Globus pallidus (tissue), 1 donor: ENCODE measurements at regions not wholly inside any gene's neighbourhood (a gene's known extent, or its start where the extent isn't known, plus 50 kb on each side); places are given as distances from the start of the nearest gene placed in this dataset.

Source experiments
- DNase-seq: peaks from one replicate; pipeline ENCODE4 v3.0.0-alpha.2; 2015; ENCODE audit warnings: low spot score

DNA sequence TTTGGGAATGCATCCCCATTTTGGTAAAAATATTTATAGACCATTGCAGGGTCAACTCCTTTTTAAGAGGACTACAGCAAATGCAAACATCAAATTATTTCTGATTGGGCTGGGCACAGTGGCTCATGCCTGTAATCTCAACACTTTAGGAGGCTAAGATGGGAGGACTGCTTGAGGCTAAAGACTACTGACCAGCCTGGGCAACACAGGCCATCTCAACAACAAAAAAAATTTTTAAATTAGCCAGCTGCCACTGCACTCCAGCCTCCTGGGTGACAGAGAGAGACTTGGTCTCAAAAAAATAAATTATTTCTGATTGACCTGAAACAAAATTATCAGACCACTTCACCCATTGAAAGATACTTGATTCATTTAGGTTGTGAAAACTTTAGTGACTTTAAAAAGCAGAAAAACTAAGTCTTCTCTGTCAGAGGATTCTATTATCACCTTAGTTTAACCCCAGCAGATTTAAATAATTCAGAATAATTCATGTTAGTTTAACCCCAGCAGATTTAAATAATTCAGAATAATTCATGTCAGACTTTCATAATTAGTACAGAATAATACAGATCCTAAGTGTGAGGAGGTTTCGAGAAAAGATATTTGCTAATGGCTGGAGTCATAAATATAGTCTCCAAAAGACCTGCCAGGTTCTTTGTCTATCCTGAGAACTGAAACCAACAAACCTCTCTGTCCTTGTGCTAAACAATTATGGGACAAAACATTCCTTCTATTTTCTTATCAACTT is 183.6 kb upstream of the STT3B start:
- DNase-seq = no peak

DNA sequence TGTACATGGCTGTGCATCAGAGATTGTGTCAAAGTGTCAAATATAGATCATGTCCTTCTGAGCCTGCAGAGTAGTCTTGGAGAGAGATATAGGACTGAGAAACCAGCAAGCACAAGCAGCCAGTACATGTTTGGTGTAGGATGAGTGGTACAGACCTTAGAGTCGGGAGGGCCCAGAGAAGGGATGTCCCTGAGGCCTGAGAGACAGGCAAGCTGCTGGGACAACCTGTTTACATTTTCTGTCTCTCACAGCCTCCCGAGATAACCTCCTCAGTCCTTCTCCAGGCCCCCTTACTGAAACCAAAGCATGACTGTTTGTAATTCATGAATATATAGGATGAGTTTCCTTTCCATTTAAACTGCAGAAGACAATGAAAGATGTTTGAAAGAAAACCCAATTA is 182.4 kb upstream of the STT3B start:
- no peak for DNase-seq

DNA sequence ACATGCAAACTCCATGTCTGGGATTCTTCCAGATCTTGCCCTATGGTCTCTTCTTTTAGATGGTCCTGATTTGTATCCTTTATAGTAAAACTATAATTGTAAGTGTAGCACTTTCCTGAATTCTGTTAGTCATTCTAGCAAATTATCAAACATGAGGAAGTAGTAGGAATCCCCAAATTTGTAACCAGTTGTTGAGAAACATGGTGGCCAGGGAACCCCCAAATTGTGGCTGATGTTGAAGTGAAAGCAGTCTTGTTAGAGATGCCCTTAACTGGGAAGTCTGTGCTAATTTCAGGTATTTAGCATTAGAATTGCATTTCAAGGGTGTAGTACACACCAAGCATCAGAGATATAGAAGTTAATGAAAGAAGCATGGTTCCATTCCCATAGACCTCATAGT is 180.4 kb upstream of the STT3B start:
- no peak for DNase-seq

DNA sequence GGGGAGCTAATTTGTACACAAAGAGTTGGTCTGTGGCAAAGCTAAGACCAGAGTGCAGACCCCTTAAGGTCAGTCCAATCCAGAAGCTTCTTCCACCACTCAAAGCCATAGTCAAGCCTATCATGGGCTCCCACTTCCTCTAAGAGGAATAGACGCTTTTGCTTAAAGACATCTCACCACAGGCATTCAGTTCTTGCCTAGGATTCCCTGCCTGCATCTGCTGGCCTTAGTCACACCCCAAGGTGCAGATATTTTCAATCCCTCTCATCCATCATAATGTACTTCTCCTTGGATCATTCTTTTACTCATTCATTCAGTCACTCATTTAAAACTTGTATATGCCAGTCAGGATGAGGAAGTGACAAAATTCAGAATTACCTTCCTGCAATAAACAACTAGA is 179.6 kb upstream of the STT3B start:
- no peak for DNase-seq

DNA sequence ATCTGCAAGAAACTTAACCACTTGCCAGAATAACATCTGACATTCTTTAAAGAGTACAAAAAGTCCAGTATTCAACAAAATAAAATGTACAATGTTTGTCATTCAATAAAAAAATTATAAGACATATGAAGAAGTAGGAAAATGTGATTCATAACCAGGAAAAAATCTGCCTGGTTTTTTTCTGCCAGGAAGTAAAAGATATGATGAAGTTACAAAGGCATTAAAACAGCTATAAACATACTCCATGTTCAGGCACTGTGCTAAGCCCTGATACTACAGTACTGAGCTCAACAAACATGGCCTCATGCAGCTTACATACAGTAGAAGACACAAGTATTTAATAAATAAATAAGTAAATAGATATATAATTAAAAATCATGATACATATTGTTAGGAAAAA is 178.4 kb upstream of the STT3B start:
- DNase-seq = no peak

DNA sequence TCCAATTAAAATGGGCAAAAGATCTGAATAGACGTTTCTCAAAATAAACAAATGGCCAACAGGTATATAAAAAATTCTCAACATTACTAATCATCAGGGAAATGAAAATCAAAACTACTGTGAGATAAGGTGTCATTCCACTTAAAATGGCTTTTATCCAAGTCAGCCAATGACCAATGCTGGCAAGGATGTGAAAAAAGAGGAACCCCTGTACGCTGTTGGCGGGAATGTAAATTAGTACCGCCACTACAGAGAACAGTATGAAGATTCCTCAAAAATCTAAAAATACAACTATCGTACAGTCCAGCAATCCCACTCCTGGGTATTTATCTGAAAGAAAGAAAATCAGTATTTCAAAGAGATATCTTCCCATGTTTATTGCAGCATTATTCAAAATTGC is 176.9 kb upstream of the STT3B start:
- DNase-seq = no peak

DNA sequence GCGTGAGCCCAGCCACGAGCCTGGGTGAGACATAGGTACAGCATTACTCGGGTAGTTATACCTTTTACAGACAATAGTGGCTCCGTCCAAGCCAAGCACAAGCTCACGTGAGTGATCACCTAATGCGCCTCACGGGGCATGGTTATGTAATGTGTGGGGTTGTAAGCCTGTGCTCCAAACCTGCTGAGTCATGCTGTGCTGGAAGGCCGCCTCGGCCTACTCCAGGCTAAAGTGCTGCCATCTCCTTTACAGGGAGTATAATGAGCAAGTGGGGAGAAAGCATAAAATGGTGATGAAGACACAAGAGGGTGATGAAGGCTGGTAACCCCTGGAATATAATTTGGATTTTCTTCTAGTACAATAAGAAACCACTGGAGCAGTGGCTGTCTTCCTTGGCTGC is 175.8 kb upstream of the STT3B start:
- no peak for DNase-seq

DNA sequence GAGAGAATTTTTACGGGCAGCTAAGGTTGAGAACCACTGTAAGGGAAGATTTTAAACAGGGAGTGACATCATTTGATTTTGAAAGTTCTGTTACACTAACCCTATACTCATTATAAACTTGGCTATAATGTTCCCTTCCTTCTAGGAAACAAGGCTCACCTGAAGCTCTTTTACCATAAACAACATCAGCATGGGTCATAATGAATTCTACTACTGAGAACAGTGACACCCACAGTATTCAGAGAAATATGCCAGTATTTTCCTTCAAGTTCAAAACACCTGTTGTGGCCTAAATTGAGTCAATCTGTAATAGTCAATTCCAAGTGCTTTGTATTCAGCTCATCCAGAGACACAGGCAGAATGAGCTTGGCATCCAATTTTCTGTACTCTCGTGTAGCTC is 175.3 kb upstream of the STT3B start:
- no peak for DNase-seq

DNA sequence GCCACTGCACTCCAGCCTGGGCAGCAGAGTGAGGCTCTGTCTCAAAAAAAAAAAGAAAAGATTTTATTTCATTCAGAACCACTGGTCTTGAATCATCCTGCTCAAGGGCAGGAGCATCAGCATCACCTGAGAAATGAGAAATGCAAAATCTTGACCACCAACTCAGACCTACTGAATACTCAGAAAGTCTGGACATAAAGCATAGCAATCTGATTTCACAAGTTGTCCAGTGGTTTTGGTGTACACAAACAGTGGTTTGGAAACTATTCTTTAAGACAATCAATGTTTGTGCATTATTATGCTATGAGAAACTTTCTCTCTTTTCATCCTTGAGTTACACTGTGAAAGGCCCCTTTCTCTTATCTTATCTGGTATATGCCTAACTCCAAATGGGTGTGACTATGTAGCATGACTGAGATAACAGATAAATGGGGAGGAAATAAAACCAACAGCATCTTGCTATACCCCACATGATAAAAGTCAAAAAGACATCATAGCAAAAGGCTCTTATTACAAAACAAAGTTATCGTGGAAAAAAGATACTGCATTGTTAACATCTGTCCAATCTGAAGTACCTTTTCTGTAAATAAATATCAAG is 174.2 kb upstream of the STT3B start:
- no peak for DNase-seq

DNA sequence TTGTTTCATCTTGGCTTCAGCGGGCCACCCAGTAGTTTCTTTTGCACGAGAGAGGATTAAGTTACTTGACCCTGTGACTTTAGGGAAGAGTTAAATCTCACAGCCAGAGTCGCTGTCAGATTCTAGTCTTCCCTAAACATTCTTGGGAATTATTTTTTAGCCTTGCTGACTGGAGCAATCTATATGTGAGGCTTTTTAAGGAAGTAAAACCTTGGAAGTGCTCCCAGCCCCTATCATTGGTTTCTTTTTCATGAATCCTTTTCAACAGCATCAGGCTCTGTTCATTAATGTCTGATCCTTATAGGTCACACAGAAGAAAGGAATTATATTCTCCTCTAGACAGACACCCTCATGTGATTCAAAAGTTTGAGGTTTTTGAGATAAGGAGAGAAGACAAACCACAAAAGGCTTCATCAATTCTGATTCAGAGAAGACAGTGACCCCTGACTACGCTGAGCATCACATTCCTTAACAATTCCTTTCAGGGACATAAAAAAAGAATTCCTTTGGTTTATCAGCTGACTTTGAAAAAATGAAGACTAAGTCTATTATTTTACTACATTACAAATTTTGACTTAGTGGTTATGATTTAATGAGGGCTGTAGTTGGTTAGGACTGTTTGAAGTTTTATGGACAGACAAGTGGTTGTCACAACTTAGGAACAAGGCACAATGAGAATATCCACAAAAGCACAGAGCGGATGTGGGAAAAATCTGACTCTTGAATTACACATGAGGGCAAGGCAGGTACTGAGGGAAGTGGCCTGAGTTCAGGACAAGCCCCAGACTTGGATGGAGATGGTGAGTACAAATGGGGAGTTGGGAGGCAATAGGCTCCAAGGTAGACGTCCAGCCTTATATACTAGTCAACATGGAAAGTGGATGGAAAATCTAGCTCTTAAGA is 171.1 kb upstream of the STT3B start:
- no peak for DNase-seq

DNA sequence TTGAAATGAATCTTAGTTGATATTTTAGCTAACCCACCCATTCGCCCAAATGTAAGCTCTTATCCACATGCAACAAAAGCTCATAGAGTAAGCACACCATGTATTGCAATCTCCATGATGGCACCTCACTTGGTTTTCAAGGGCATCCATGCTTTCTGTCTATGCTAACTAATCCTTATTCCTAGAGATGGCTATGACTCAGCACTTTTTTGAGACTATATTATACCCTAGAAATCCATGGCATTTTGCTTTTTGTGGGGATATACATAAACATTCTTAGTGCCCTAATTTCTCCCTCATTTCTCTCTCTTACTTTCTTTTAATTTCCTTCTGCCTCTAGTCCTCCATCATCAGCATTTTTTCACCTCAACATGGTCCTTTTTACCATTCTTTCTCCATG is 168.5 kb upstream of the STT3B start:
- DNase-seq = no peak

DNA sequence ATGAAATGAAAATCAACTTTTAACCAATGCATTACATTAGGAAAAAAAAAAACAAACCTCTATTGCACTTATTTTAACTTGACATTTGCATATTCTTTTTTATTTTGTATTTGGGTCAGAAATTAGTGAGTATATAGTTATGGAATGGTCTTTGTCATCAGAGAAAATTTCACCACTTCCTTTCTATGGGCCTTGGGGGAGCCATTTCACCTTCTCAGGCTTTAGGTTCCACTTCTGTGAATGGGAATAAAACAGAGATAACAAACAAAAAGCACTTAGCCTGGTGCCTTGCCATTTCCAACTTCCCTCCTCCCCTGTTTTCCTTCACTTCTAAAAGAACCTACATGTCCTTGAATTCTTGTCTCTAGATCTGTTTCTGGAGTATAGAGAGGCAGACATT is 168.0 kb upstream of the STT3B start:
- no peak for DNase-seq

DNA sequence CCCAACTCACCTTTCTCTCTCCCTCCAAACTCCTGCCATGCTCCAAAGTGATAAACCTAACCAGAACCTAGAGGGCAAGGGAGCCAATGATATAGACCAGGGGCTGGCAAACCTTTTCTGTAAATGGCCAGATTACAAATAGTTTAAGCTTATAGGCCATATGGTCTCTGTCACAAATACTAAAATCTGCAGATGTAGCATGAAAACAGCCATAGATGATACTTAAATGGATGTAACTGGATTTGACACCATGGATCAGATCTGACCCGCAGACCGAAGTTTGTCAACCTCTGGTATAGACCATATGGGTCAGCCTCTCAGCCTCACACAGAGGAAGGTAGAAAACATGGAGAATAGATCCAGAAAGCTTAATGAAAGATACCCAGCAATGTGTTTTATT is 165.2 kb upstream of the STT3B start:
- DNase-seq = no peak

DNA sequence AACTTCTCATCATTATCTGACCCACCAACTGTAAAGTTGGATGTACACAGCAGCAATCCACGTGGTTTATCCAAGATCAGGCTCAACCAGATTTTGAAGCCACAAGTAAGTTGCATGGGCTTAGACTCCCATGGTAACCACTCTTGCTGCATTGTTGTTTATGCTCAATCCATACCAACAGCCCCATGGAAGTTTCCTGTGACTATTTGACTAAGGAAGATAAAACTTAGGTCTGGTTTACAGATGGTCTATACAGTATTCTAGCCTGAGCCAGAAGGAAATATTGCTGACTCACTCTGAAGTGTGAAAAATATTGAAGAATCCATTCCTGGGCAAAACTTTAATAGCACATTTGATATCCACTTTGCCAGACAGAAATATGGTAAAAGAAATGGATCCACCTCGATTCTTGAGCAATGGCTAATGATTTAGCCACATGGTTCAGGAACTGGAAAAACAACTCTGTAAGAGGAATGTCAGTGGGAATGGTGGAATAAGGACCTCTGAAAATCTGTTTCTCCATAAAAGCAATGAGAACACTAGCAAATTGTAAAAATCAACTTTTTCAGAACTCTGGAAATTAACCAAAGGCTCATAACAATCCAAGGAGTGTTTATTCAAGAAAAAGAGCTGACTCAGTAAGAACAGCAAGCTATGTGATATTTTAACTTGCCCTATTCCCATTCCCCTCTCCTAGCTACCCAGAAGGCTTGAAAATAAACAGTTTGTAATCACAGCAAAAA is 162.9 kb upstream of the STT3B start:
- DNase-seq = no peak

DNA sequence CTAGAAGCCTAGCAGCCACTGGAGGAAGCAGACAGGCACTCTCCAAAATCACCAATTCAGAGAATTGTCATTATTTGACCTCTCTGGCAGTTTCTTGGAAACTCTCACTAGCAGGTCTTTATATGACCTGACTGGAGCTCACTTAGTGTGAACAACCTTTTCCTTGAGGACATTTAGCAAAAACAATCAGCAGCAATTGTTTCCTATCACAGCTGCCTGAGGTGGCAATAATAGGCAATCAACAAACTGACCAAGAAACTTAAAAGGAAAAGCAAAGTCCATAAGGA is 162.4 kb upstream of the STT3B start:
- DNase-seq = no peak

DNA sequence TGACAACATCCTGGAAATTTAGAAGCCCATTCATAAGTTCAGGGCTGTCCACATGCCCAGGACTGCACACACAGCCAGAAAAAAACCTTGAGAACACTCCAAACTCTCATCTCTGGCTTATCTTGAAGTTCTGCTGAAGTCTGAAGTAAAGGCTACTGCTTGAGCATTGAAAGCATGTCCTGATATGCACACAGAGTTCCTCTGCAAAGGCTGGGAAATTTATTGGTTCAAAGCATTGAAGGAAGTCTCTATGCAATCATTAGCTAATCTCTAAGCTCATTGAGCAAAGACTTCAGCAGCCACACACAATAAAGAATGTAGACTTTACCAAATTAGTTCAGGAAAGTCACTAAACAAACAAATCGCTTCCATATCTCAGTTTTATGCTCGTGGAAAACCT is 162.0 kb upstream of the STT3B start:
- no peak for DNase-seq

DNA sequence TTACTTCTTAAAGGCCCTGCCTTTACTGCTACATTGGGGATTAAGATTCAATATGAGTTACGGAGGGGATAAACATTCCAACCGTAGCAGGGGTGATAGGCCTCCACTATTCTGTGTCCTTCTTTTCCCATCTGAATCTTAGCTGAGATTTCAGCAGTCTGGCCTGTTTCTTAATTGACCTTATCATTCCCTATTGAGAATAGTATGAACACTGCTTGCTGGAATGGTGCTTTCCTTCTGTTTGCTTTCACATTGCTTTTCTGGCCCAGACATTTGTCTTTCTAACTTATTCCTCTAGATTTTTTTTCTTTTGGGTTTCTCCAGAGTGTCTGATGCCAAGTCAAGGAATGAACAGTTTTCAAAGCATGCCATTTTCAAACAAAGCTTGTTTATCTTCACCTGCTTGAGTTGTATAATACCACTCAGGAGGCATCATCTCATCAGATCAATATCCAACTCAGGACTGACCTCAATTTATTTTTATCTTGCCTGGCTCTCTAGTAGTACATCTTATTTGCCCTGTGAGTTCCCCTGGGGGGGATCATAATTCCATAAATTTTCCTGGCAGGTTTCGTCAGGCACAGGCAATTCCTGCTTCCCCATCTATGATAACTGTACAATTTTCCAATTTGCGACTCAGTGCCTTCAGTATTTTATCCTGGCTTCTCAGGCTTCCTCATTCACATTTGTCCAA is 161.1 kb upstream of the STT3B start:
- DNase-seq = no peak

DNA sequence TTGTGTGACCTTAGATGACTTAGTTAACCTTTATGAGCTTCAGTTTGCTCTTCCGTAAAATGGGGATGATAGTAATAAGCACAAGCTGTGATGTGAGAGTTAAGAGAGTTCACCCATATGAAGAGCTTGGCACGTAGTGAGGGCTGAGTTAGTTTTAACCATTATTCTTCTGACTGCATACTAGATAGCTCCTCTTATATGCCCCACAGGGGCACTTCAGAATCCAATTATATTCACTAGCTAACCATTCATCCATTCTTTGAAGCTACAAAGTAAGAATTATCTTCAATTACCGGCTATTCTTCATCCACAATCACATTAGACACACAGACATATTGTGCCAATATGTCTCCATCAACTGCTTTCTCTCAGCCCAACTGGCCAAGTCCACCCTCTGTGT is 159.0 kb upstream of the STT3B start:
- no peak for DNase-seq

DNA sequence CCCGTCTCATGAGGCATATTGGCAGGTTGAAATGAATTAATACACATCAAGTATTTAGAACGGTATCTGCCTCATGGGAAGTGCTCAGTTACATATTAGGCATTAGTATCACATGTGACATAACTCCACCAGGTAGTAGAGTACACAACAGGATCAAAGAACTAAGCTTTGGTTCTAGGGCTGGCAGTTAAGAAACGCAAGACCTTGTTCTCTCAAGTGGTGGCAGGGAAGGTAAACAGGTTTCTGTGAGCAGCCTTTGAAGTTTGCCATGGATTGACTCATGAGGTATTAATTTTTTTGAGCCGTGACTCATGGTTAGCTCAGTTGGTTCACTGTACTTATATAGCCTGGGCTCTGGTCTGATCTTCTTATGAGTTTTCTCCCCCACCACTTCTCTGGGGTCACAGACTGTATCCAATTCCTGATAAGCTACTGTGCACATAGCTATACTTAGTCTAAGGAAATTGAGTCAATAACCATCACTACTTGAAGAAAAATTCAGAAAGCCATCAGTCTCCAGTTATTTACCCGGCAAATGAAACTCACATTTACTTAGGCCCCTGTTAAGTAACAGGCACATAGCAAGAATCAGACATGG is 155.6 kb upstream of the STT3B start:
- no peak for DNase-seq

DNA sequence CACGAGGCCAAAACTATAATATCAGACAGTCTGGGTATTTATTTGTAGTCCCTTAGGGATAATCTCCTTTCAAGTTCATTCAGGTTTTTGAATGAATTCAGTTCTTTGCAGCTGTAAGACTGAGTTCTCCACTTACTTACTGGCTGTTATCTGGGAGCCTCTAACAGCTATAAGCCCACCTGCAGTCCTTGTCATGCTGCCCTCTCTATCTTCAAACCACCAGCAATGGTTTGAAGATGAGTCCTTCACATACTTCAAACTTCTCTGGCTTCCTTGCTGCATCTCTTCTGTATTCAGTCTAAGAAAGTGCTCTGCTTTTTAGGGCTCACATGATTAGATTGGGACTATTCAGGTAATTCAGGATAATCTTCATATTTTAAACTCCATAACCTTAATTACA is 154.5 kb upstream of the STT3B start:
- no peak for DNase-seq

DNA sequence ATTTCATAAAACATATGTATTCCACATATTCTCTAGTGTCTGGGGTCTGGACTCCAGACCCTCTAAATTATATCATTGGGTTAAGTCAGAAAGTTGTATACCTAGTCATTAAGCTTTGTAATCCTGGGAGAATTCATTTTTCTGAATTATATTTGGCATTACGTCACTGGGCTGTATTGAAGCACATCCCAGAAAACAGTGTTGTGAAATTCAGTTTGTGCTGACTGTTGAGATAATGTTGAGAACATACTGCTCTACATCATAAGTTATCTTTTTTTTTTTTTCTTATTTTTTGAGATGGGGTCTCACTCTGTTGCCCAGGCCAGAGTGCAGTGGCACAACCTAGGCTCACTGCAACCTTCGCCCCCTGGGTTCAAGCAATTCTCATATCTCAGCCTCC is 153.1 kb upstream of the STT3B start:
- no peak for DNase-seq

DNA sequence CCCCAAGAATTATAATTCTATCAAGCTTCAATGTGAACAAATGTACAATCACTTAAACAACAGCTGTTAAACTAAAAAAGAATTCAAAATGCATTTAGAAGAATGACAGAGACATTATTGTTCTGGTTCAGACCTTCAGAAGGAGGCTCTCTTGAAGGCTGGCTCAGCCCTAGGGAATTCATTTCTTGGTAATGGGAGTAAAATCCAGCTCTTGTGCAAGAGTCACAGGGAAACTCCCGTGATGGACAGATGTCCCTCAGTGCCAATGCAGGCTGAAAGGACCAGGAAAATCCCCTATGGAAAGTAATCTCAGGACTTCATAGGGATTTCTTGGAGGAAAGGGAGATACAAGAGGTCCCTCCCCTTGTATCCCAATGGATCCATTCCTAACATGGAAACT is 149.9 kb upstream of the STT3B start:
- no peak for DNase-seq
